HG03565 (cell line): ENCODE measurements at regions not wholly inside any gene's neighbourhood (a gene's known extent, or its start where the extent isn't known, plus 50 kb on each side); places are given as distances from the start of the nearest gene placed in this dataset.

Source experiments
- ATAC-seq: cut with Tn5 transposase; IDR thresholded peaks from one replicate; pipeline ENCODE4 v1.9.1; 2021; ENCODE audit warnings: mild to moderate bottlenecking, moderate library complexity; ENCODE audit not compliant: unreplicated experiment

- no peak for ATAC-seq
These were observed 242.9 kb downstream of the WNT5A start for GRCh38 chr3:55244247-55244646.

- ATAC-seq, result no peak
These were observed 243.4 kb downstream of the WNT5A start for GRCh38 chr3:55243678-55244077.

GRCh38 chr3:55242921-55243320 is 244.2 kb downstream of the WNT5A start:
- no peak for ATAC-seq

GRCh38 chr3:55241098-55241497 is 246.0 kb downstream of the WNT5A start:
- no peak for ATAC-seq

- no peak for ATAC-seq
These were observed 251.7 kb downstream of the WNT5A start for GRCh38 chr3:55235416-55235815.

- no peak for ATAC-seq
These were observed 260.4 kb downstream of the WNT5A start for GRCh38 chr3:55226696-55227095.

- no peak for ATAC-seq
These were observed 268.5 kb downstream of the WNT5A start for GRCh38 chr3:55218577-55218976.

GRCh38 chr3:55207744-55208143 is 279.4 kb downstream of the WNT5A start:
- no peak for ATAC-seq

GRCh38 chr3:55205990-55206389 is 278.1 kb upstream of the LRTM1 start:
- ATAC-seq, result no peak

GRCh38 chr3:55204417-55204816 is 276.6 kb upstream of the LRTM1 start:
- ATAC-seq, result no peak

- no peak for ATAC-seq
These were observed 275.7 kb upstream of the LRTM1 start for GRCh38 chr3:55203546-55203945.

GRCh38 chr3:55203006-55203405 is 275.1 kb upstream of the LRTM1 start:
- no peak for ATAC-seq

- ATAC-seq, result no peak
These were observed 274.5 kb upstream of the LRTM1 start for GRCh38 chr3:55202326-55202725.

GRCh38 chr3:55201779-55202178 is 273.9 kb upstream of the LRTM1 start:
- no peak for ATAC-seq

- no peak for ATAC-seq
These were observed 273.0 kb upstream of the LRTM1 start for GRCh38 chr3:55200906-55201305.

- no peak for ATAC-seq
These were observed 270.7 kb upstream of the LRTM1 start for GRCh38 chr3:55198554-55198953.

GRCh38 chr3:55197021-55197420 is 269.2 kb upstream of the LRTM1 start:
- ATAC-seq, result no peak

- ATAC-seq, result no peak
These were observed 268.6 kb upstream of the LRTM1 start for GRCh38 chr3:55196495-55196894.

- no peak for ATAC-seq
These were observed 266.5 kb upstream of the LRTM1 start for GRCh38 chr3:55194376-55194775.

- no peak for ATAC-seq
These were observed 264.3 kb upstream of the LRTM1 start for GRCh38 chr3:55191911-55192775.

GRCh38 chr3:55190331-55190730 is 262.5 kb upstream of the LRTM1 start:
- no peak for ATAC-seq

- no peak for ATAC-seq
These were observed 261.5 kb upstream of the LRTM1 start for GRCh38 chr3:55189359-55189801.

GRCh38 chr3:55185380-55185779 is 257.5 kb upstream of the LRTM1 start:
- no peak for ATAC-seq
